Body of pancreas (tissue), 4 donors: ENCODE measurements at regions not wholly inside any gene's neighbourhood (a gene's known extent, or its start where the extent isn't known, plus 50 kb on each side); places are given as distances from the start of the nearest gene placed in this dataset.

ENCODE experiments used
- ATAC-seq: fragments of 150-250 bp; one replicate; pipeline ENCODE4 v1.9.1; 2016
- DNase-seq, 4 donors: peaks; one replicate each; pipeline ENCODE4 v3.0.0-alpha.2; 2019
- H3K27ac ChIP-seq, 4 donors: fragments of 200-600 bp; sonication (generic); 1 replicate in 3 of 4; 2 replicates in 1 of 4; pipeline versions ENCODE4 v1.5.1 to v1.6.1; 2016 to 2019; ENCODE audit warnings: mild to moderate bottlenecking in 1 of 4, mixed read lengths in 1 of 4, moderate library complexity in 1 of 4
- H3K27me3 ChIP-seq, 2 donors: fragments of 200-600 bp; sonication (generic); one replicate each; pipeline ENCODE4 v1.6.0; 2016; ENCODE audit warnings: mild to moderate bottlenecking in 1 of 2
- H3K36me3 ChIP-seq, 2 donors: fragments of 200-600 bp; sonication (generic); replicated peaks in 1 of 2; 2 replicates each; pipeline ENCODE4 v1.5.1; 2016; ENCODE audit warnings: low read depth in 2 of 2; ENCODE audit not compliant: insufficient read depth in 1 of 2
- H3K4me1 ChIP-seq: fragments of 200-600 bp; sonication (generic); one replicate; pipeline ENCODE4 v1.6.0; 2016
- H3K4me3 ChIP-seq, 2 donors: fragments of 200-600 bp; sonication (generic); 1 replicate in 1 of 2; 2 replicates in 1 of 2; pipeline ENCODE4 v1.5.1; 2016 to 2019
- H3K9me3 ChIP-seq, 3 donors: fragments of 200-600 bp; sonication (generic); 1 replicate in 2 of 3; 2 replicates in 1 of 3; pipeline ENCODE4 v1.5.1; 2016
- CTCF ChIP-seq, 7 experiments: fragments of 450-650 bp in 4 of 7; fragments of 200-600 bp in 3 of 7; sonication (generic) in 3 of 7; IDR thresholded peaks; one replicate each; pipeline ENCODE4 v1.5.1; 2016 to 2019; ENCODE audit warnings: antibody characterized with exemption in 7 of 7
- POLR2A ChIP-seq, 3 donors: fragments of 450-650 bp; IDR thresholded peaks; one replicate each; pipeline ENCODE4 v1.6.1; 2016; ENCODE audit warnings: antibody characterized with exemption in 3 of 3, mild to moderate bottlenecking in 2 of 3
- whole genome bisulfite sequencing, 2 donors: methylation state at CpG; one replicate each; pipeline ENCODE4 v1.1.5; 2017; 5-methylcytosine and 5-hydroxymethylcytosine counted together
- intact Hi-C: fragments of 100-400 bp; cut with DNase I; formaldehyde crosslinking; loops from one replicate; pipeline ENCODE4 v1.15.1; 2023

- H3K36me3 ChIP-seq = no peaks in the 10 kb centered on the region
- intact Hi-C loops = no loop called here
- no peaks in the 10 kb centered on the region for H3K9me3 ChIP-seq
- H3K4me1 ChIP-seq = no peaks in the 10 kb centered on the region
- ATAC-seq = no peak
- no peak for DNase-seq
- H3K4me3 ChIP-seq = no peak overlapping the region
- no peaks in the 10 kb centered on the region for H3K27me3 ChIP-seq
- H3K27ac ChIP-seq = no peak overlapping the region
- TF ChIP-seq CTCF (IDR thresholded peaks at IDR 0.05) (no peak), POLR2A (IDR thresholded peaks at IDR 0.05) (no peak)
These were observed 295.9 kb upstream of the ITGA1 start for GRCh38 chr5:52491818-52492217.

- H3K4me3 ChIP-seq = no peak overlapping the region
- no peaks in the 10 kb centered on the region for H3K9me3 ChIP-seq
- ATAC-seq = no peak
- no peaks in the 10 kb centered on the region for H3K4me1 ChIP-seq
- H3K27me3 ChIP-seq = no peaks in the 10 kb centered on the region
- H3K27ac ChIP-seq = no peak overlapping the region
- H3K36me3 ChIP-seq = no peaks in the 10 kb centered on the region
- no peak for TF ChIP-seq POLR2A (IDR thresholded peaks at IDR 0.05)
- DNase-seq = no peak
- intact Hi-C loops = no loop called here
- 56 to 58% methylated on average over 4 of the region's 4 CpGs for WGBS, 2 donors
These were observed 290.5 kb upstream of the ITGA1 start for GRCh38 chr5:52497133-52497693.

GRCh38 chr5:52498607-52499006, 289.1 kb upstream of the ITGA1 start:
- Histone ChIP-seq H3K27ac (no peak overlapping the region), H3K4me1 (no peaks in the 10 kb centered on the region), H3K9me3 (no peaks in the 10 kb centered on the region), H3K27me3 (no peaks in the 10 kb centered on the region), H3K4me3 (no peak overlapping the region), H3K36me3 (no peaks in the 10 kb centered on the region)
- ATAC-seq (no peak), DNase-seq (no peak)
- TF ChIP-seq POLR2A (IDR thresholded peaks at IDR 0.05) (no peak), CTCF (IDR thresholded peaks at IDR 0.05) (no peak)
- intact Hi-C loops = no loop called here

- H3K27ac ChIP-seq = no peak overlapping the region
- no peak for TF ChIP-seq CTCF (IDR thresholded peaks at IDR 0.05)
- no peak for TF ChIP-seq POLR2A (IDR thresholded peaks at IDR 0.05)
- no peak overlapping the region for H3K4me3 ChIP-seq
- H3K9me3 ChIP-seq = no peaks in the 10 kb centered on the region
- no peaks in the 10 kb centered on the region for H3K4me1 ChIP-seq
- 60 to 69% methylated on average over 5 of the region's 5 CpGs for WGBS, 2 donors
- intact Hi-C loops = no loop called here
- DNase-seq = no peak
- no peak for ATAC-seq
- H3K27me3 ChIP-seq = no peaks in the 10 kb centered on the region
- H3K36me3 ChIP-seq = no peaks in the 10 kb centered on the region
These were observed 285.2 kb upstream of the ITGA1 start for GRCh38 chr5:52502460-52502999.

GRCh38 chr5:52504584-52505240, 283.0 kb upstream of the ITGA1 start:
- Histone ChIP-seq H3K9me3 (no peaks in the 10 kb centered on the region), H3K27me3 (no peaks in the 10 kb centered on the region), H3K36me3 (no peaks in the 10 kb centered on the region), H3K27ac (no peak overlapping the region), H3K4me3 (no peak overlapping the region), H3K4me1 (no peaks in the 10 kb centered on the region)
- ATAC-seq (no peak), DNase-seq (no peak)
- TF ChIP-seq CTCF (IDR thresholded peaks at IDR 0.05) = no peak
- TF ChIP-seq POLR2A (IDR thresholded peaks at IDR 0.05) = no peak
- intact Hi-C loops = no loop called here
- 61 to 64% methylated on average over 6 of the region's 6 CpGs for WGBS, 2 donors
